ENCODE measurements at regions not wholly inside any gene's neighbourhood (a gene's known extent, or its start where the extent isn't known, plus 50 kb on each side); places are given as distances from the start of the nearest gene placed in this dataset.

GRCh38 chrY:12459965-12460364 is 241.1 kb upstream of the USP9Y start:
- DNase-seq (no peak), ATAC-seq (ENCODE audit: insufficient read depth, low FRiP score) (no peak)
- no peak overlapping the region for H3K4me3 ChIP-seq
- TF ChIP-seq, protein P1, sequence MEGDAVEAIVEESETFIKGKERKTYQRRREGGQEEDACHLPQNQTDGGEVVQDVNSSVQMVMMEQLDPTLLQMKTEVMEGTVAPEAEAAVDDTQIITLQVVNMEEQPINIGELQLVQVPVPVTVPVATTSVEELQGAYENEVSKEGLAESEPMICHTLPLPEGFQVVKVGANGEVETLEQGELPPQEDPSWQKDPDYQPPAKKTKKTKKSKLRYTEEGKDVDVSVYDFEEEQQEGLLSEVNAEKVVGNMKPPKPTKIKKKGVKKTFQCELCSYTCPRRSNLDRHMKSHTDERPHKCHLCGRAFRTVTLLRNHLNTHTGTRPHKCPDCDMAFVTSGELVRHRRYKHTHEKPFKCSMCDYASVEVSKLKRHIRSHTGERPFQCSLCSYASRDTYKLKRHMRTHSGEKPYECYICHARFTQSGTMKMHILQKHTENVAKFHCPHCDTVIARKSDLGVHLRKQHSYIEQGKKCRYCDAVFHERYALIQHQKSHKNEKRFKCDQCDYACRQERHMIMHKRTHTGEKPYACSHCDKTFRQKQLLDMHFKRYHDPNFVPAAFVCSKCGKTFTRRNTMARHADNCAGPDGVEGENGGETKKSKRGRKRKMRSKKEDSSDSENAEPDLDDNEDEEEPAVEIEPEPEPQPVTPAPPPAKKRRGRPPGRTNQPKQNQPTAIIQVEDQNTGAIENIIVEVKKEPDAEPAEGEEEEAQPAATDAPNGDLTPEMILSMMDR (IDR thresholded peaks at IDR 0.05; ENCODE audit: control extremely low read depth, extremely low read depth) = no peak
- no peaks in the 10 kb centered on the region for H3K27me3 ChIP-seq (ENCODE audit: control insufficient read depth in 3 of 3, insufficient read depth in 3 of 3, low read length in 2 of 3)
- H3K9me3 ChIP-seq (ENCODE audit: control insufficient read depth in 4 of 4, insufficient read depth in 3 of 4, low read length in 3 of 4) = no peaks in the 10 kb centered on the region
- H3K9ac ChIP-seq (ENCODE audit: insufficient read depth in 1 of 2, low read length in 2 of 2) = no peak overlapping the region
- H3K4me1 ChIP-seq (ENCODE audit: control insufficient read depth in 5 of 5, insufficient read depth in 5 of 5, low read length in 5 of 5) = no peaks in the 10 kb centered on the region
- no peak overlapping the region for H3K27ac ChIP-seq (ENCODE audit: low read depth in 1 of 2, low read length in 1 of 2)
- no peaks in the 10 kb centered on the region for H3K36me3 ChIP-seq (ENCODE audit: control insufficient read depth in 4 of 4, insufficient read depth in 4 of 4, low read length in 4 of 4)
- 82% methylated on average over 1 of the region's 1 CpG; no CpG with 5 or more reads in 1 of the 2 donors for WGBS, 2 donors

DNA sequence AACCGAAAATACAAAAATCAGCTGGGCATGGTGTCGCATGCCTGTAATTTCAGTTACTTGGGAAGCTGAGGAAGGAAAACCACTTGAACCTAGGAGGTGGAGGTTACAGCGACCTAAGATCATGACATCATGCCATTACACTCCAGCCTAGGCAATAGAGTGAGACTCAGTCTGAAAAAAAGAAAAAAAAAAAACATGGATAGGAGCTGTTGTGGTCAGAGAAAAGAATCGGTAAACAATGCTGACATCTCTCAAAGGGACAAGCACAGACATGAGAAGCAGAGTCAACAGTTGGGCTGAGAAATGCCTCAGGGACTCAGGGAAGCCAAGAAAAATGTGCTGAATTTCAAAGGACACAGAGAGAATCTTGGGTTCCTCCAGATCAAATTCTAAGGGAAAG is 236.9 kb upstream of the USP9Y start:
- DNase-seq (no peak), ATAC-seq (ENCODE audit: insufficient read depth, low FRiP score) (no peak)
- TF ChIP-seq, protein P1 (IDR thresholded peaks at IDR 0.05; ENCODE audit: control extremely low read depth, extremely low read depth) = no peak
- Histone ChIP-seq H3K9me3 (ENCODE audit: control insufficient read depth in 4 of 4, insufficient read depth in 3 of 4, low read length in 3 of 4) (no peaks in the 10 kb centered on the region), H3K27me3 (ENCODE audit: control insufficient read depth in 3 of 3, insufficient read depth in 3 of 3, low read length in 2 of 3) (no peaks in the 10 kb centered on the region), H3K9ac (ENCODE audit: insufficient read depth in 1 of 2, low read length in 2 of 2) (no peak overlapping the region), H3K36me3 (ENCODE audit: control insufficient read depth in 4 of 4, insufficient read depth in 4 of 4, low read length in 4 of 4) (no peaks in the 10 kb centered on the region), H3K27ac (ENCODE audit: low read depth in 1 of 2, low read length in 1 of 2) (no peak overlapping the region), H3K4me1 (ENCODE audit: control insufficient read depth in 5 of 5, insufficient read depth in 5 of 5, low read length in 5 of 5) (no peaks in the 10 kb centered on the region), H3K4me3 (no peak overlapping the region)
- WGBS, 2 donors = 86% methylated on average over 4 of the region's 4 CpGs; no CpG with 5 or more reads in 1 of the 2 donors

GRCh38 chrY:12465706-12466105 is 235.3 kb upstream of the USP9Y start:
- Histone ChIP-seq H3K4me1 (ENCODE audit: control insufficient read depth in 5 of 5, insufficient read depth in 5 of 5, low read length in 5 of 5) (no peaks in the 10 kb centered on the region), H3K27me3 (ENCODE audit: control insufficient read depth in 3 of 3, insufficient read depth in 3 of 3, low read length in 2 of 3) (no peaks in the 10 kb centered on the region), H3K36me3 (ENCODE audit: control insufficient read depth in 4 of 4, insufficient read depth in 4 of 4, low read length in 4 of 4) (no peaks in the 10 kb centered on the region), H3K9me3 (ENCODE audit: control insufficient read depth in 4 of 4, insufficient read depth in 3 of 4, low read length in 3 of 4) (no peaks in the 10 kb centered on the region), H3K4me3 (no peak overlapping the region), H3K9ac (ENCODE audit: insufficient read depth in 1 of 2, low read length in 2 of 2) (no peak overlapping the region), H3K27ac (ENCODE audit: low read depth in 1 of 2, low read length in 1 of 2) (no peak overlapping the region)
- TF ChIP-seq, protein P1 (IDR thresholded peaks at IDR 0.05; ENCODE audit: control extremely low read depth, extremely low read depth) = no peak
- DNase-seq (no peak), ATAC-seq (ENCODE audit: insufficient read depth, low FRiP score) (no peak)
- WGBS, 2 donors = 88% methylated on average over 3 of the region's 3 CpGs; no CpG with 5 or more reads in 1 of the 2 donors

DNA sequence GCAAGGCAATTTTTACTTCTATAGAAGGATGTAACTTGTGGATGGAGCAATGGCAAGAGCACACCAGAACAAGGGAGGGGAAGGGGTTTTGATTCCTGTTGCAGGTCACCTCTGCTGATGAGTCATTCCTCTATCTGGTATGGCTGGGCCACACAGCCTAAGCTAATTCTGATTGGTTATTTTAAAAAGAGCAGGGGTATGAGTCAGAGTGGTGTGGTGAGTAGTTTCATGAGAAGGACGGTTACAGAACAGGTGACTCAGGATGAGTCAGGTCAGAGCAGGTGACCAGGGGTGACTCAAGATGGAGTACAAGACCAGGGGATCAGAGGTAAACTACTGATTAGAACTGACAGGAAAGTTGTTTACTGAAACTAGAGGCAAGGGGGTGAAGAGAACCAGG is 231.9 kb upstream of the USP9Y start:
- Histone ChIP-seq H3K4me3 (no peak overlapping the region), H3K9me3 (ENCODE audit: control insufficient read depth in 4 of 4, insufficient read depth in 3 of 4, low read length in 3 of 4) (no peaks in the 10 kb centered on the region), H3K27me3 (ENCODE audit: control insufficient read depth in 3 of 3, insufficient read depth in 3 of 3, low read length in 2 of 3) (no peaks in the 10 kb centered on the region), H3K9ac (ENCODE audit: insufficient read depth in 1 of 2, low read length in 2 of 2) (no peak overlapping the region), H3K4me1 (ENCODE audit: control insufficient read depth in 5 of 5, insufficient read depth in 5 of 5, low read length in 5 of 5) (no peaks in the 10 kb centered on the region), H3K36me3 (ENCODE audit: control insufficient read depth in 4 of 4, insufficient read depth in 4 of 4, low read length in 4 of 4) (no peaks in the 10 kb centered on the region), H3K27ac (ENCODE audit: low read depth in 1 of 2, low read length in 1 of 2) (no peak overlapping the region)
- TF ChIP-seq, protein P1 (IDR thresholded peaks at IDR 0.05; ENCODE audit: control extremely low read depth, extremely low read depth) = no peak
- DNase-seq (no peak), ATAC-seq (ENCODE audit: insufficient read depth, low FRiP score) (no peak)
- WGBS, 2 donors = 89% methylated on average over 1 of the region's 1 CpG; no CpG with 5 or more reads in 1 of the 2 donors
